ENCODE measurements at regions not wholly inside any gene's neighbourhood (a gene's known extent, or its start where the extent isn't known, plus 50 kb on each side); places are given as distances from the start of the nearest gene placed in this dataset.

DNA sequence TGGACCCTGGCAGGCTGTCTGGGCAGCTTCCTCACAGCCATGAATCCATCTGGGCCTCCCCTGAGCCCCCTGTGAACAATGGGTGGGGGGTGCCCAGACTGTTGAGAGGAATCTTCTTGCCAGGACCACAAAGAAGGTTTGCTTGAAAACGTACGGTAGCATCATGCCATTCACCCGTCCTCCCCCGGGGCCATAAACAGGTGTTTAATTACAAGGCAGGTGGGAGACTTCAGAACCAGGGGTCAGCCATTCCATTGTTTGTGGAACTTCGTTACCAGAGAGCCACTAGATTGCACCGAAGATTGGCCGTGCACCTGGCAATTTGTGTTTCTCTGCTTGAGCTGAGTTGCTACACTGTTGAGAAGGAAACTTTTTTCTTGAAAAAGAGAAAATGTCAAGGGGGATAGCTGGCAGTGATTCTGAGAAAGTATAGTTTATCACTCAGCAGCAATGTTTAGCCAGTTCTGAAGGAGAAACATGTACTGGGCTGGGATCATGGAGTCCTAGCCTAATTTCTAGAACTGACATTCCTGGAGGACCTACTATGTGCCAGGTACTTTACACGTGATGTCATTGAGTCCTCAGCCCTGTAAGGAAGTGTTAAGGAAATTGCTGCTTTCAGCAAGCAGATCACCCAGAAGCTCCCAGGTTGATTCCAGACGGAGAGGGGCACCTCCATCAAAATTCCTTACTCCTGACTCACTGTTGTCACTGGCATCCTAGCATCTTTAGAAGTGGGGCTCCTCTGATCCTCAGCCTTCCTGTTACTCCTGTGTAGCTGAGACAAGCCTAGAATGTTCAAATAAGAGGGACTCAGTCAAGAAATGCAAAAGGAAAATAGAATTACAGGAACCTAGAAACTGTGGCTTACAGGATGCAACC lies 103.8 kb upstream of the UBE2E1 start:
- Mint-ChIP-seq H3K36me3 (ENCODE audit: low read depth) (no peaks in the 10 kb centered on the region), H3K27me3 (ENCODE audit: low read depth) (peaks cover 11% of the 10 kb centered on the region), H3K4me1 (peaks cover 11% of the 10 kb centered on the region), H3K27ac (no peak overlapping the region), H3K9me3 (peaks cover 4% of the 10 kb centered on the region), H3K4me3 (no peak overlapping the region)
- TF ChIP-seq, protein P1, sequence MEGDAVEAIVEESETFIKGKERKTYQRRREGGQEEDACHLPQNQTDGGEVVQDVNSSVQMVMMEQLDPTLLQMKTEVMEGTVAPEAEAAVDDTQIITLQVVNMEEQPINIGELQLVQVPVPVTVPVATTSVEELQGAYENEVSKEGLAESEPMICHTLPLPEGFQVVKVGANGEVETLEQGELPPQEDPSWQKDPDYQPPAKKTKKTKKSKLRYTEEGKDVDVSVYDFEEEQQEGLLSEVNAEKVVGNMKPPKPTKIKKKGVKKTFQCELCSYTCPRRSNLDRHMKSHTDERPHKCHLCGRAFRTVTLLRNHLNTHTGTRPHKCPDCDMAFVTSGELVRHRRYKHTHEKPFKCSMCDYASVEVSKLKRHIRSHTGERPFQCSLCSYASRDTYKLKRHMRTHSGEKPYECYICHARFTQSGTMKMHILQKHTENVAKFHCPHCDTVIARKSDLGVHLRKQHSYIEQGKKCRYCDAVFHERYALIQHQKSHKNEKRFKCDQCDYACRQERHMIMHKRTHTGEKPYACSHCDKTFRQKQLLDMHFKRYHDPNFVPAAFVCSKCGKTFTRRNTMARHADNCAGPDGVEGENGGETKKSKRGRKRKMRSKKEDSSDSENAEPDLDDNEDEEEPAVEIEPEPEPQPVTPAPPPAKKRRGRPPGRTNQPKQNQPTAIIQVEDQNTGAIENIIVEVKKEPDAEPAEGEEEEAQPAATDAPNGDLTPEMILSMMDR (IDR thresholded peaks at IDR 0.05; ENCODE audit: unreplicated experiment in 3 of 3): no peak

DNA sequence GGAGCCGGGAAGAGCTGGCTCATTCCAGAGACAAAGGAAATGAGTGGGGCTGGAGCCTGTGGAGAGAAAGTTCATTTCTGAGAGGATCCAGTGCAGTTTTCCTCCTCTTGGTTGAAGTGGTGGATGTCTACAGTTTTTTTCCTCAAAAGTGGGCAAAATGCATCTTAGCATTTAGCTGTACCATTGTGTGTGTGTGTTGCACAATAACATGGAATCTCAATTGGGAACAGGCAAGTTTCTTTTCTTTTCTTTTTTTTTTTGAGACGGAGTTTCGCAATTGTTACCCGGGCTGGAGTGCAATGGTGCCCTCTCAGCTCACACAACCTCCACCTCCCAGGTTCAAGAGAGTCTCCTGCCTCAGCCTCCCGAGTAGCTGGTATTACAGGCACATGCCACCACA lies 101.5 kb upstream of the UBE2E1 start:
- TF ChIP-seq, protein P1 (IDR thresholded peaks at IDR 0.05; ENCODE audit: unreplicated experiment in 3 of 3): no peak
- peaks cover 8% of the 10 kb centered on the region for H3K27me3 Mint-ChIP-seq (ENCODE audit: low read depth)
- no peaks in the 10 kb centered on the region for H3K36me3 Mint-ChIP-seq (ENCODE audit: low read depth)

DNA sequence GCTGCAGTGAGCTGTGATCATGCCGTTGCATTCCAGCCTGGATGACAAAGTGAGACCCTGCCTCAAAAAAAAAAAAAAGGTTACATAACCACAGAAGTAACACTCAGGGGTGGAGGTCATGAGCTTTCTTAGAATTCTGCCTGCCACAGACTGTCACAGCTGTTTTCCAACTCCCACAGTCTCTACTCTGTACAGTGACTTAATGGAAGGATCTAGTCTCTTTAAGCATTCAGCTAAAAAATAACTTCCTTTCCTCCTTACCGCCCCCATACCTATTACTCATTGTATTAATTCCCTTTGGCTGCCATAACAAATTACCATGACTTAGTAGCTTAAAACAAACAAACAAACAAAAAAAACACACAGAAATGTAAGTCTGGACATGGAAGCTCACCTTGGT lies 99.6 kb upstream of the UBE2E1 start:
- TF ChIP-seq, protein P1 (IDR thresholded peaks at IDR 0.05; ENCODE audit: unreplicated experiment in 3 of 3): no peak
- H3K27ac Mint-ChIP-seq: peak overlapping the region in 1 of 3 experiments; percentile 27
- peaks cover 7% of the 10 kb centered on the region for H3K9me3 Mint-ChIP-seq
- H3K4me3 Mint-ChIP-seq: no peak overlapping the region
- no peaks in the 10 kb centered on the region for H3K36me3 Mint-ChIP-seq (ENCODE audit: low read depth)
- H3K4me1 Mint-ChIP-seq: peaks cover 13% of the 10 kb centered on the region
- H3K27me3 Mint-ChIP-seq (ENCODE audit: low read depth): peaks cover 7% of the 10 kb centered on the region

More for the DNA sequence above, 101.5 kb upstream of the UBE2E1 start:
- Mint-ChIP-seq H3K27ac (no peak overlapping the region), H3K9me3 (peaks cover 7% of the 10 kb centered on the region), H3K4me1 (peaks cover 5% of the 10 kb centered on the region), H3K4me3 (no peak overlapping the region)

DNA sequence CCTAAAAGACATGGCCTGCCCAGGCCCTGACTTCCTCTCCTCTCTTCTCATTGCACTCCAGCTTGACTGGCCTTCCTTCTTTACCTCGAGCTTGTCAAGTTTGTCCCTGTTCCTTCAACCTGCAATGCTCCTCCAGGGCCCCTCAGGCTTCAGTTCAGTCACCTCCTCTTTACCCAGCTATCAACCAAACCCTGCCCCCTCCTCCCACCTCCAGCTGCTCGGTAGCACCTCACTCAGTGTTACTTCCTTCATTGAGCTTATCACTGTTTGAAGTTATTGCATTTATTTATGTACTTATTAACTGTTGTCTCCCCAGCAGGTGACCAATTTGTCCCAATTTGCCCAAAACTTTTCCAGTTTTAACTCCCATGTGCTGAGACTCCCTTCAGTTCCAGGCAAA lies 95.8 kb upstream of the UBE2E1 start:
- Mint-ChIP-seq H3K9me3 (peaks cover 10% of the 10 kb centered on the region), H3K36me3 (ENCODE audit: low read depth) (no peaks in the 10 kb centered on the region), H3K27ac (no peak overlapping the region), H3K27me3 (ENCODE audit: low read depth) (peaks cover 7% of the 10 kb centered on the region), H3K4me3 (no peak overlapping the region), H3K4me1 (peaks cover 28% of the 10 kb centered on the region)
- TF ChIP-seq, protein P1 (IDR thresholded peaks at IDR 0.05; ENCODE audit: unreplicated experiment in 3 of 3): no peak

DNA sequence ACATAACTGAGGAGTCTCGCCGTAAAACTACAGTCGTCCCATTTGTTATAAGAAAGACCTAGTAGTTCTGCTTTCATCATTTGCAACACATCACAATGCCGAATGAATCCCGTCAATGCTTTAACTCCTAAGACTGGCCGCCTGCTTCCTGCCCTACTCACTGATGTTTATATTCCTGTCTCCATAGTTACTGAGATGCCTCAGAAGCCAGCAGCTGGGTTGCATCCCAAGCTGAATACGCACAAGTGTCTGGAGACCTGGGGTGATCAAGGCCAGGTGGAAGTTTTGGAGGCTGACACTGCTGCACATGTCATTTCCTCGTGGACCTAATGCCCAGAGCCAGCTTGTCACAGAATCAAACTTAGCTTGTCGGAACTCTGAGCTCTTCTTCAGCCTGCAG lies 95.2 kb upstream of the UBE2E1 start:
- Mint-ChIP-seq H3K4me3 (no peak overlapping the region), H3K4me1 (peaks cover 28% of the 10 kb centered on the region), H3K9me3 (peaks cover 10% of the 10 kb centered on the region), H3K27ac (no peak overlapping the region), H3K36me3 (ENCODE audit: low read depth) (peaks cover 1% of the 10 kb centered on the region), H3K27me3 (ENCODE audit: low read depth) (peaks cover 7% of the 10 kb centered on the region)
- TF ChIP-seq, protein P1 (IDR thresholded peaks at IDR 0.05; ENCODE audit: unreplicated experiment in 3 of 3): no peak
